Left ventricle myocardium superior (tissue), 1 donor: ENCODE measurements at regions not wholly inside any gene's neighbourhood (a gene's known extent, or its start where the extent isn't known, plus 50 kb on each side); places are given as distances from the start of the nearest gene placed in this dataset.

Source experiments
- ATAC-seq: fragments of 200-7000 bp; cut with Tn5 transposase; one replicate; pipeline ENCODE4 v1.9.1; 2020; ENCODE audit warnings: mild to moderate bottlenecking, moderate library complexity
- DNase-seq: peaks from one replicate; pipeline ENCODE4 v3.0.0-alpha.2; 2020
- intact Hi-C: fragments of 100-400 bp; cut with micrococcal nuclease; formaldehyde crosslinking; loops from one replicate; pipeline ENCODE4 v1.11.0; 2022
- donor health status: DM: no; HTN: yes; CAD: no; lungs with severe emphysema.

DNA sequence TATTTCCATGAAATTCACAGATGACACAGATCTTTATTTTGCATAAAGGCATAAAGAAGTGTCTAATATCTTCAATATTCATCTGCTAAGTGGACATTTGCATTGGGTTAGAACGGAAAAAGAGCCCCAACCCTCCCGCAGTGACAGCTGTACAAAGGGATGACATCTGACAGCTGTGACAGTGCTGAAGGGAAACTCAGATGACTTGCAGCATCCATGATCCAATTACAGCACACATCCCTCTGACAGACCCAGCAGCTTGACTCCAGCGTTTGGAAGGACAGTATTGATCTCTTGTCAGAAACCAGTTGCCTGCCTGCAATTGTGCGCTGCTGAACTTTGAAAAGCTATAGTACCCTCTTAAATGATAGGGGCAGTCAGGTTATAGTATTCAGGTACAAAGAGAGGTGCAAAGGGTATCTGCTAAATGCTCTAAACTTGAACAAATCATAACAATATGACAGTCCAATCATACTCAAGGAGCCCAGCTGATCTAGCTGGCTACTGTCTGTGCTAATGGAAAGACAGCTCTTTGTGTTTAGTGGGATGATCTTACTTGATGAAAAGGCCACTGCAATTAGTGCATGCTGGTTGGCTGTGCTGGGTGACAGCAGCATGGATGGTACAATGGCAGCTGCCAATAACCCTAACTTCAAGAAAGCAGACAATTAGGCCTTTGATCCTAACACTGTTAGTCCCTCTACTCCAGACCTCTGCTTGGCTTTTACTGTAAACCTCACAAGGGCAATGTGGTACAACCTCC, 599.2 kb downstream of the NR4A2 start:
- no peak for DNase-seq
- intact Hi-C loops: no loop called here
- no peak for ATAC-seq

DNA sequence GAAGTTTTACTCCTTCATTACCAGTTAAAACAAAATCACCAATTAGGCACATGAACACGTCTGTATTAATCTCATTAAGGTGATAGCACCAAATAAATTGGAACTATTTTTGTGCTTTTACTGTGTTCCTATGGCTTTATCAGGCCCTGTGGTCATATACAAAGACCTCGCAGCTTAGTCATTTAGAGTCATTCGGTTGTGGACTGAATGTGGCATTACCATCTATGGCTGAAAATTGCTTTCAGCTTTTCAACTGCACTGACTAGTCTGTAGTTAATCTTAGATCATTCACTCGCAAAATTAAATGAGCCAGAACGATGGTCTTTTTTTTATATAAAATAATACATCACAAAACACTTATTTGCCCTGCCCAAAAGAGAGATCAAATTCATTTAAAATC, 601.7 kb downstream of the NR4A2 start:
- DNase-seq (no peak), ATAC-seq (no peak)
- intact Hi-C loops: no loop called here

DNA sequence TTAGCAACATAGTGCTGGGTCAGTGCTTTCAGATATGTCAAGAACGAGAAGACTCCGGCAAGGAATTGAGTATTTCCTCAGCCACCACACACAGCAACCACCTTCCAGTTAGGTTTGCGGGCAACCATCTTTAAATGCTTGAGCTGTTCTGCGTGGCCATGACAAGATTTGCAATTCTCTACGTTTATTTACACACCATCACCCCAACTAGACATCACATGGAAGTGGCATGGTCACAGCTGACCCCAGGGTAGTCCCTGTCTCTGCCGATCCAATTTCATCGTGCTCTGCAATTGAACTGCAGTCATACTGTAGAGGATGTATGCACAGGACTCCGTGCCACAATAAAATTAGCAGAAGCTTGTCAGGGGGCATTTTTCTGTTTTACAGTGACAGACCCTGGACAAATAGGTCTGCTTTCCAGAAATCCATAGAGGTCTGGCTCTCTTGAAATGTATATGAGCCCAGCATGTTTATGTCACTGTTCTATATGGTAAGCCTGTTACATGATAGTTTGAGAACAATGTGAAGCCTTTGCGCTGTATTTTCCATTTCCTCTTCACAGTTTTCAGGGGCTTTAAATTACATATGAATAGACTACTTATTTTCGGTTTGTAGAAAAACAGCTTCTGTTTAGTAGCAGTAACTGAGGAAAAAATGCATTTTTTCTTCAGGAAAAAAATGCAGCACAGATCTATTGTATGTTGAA, 605.2 kb downstream of the NR4A2 start:
- no peak for DNase-seq
- no peak for ATAC-seq
- intact Hi-C loops: no loop called here

DNA sequence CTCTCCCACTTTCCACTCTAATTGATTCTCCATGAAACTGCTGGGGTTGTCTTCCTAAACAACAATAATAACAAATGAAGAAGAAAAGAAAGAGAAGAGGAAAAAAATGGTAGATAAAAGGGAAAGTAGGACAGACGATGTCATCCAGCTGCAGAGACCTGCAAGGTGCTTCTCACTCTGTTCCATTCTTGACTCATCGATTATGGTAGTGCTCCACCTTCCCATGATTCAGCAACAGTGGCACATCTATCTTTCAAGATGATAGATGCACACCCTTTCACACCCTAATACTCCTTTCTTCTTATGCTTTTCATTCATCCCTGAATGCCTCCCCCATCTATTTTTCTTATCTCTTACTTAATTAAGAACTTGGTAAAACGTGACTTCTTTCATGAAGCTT, 610.2 kb downstream of the NR4A2 start:
- no peak for DNase-seq
- ATAC-seq: no peak
- intact Hi-C loops: no loop called here

DNA sequence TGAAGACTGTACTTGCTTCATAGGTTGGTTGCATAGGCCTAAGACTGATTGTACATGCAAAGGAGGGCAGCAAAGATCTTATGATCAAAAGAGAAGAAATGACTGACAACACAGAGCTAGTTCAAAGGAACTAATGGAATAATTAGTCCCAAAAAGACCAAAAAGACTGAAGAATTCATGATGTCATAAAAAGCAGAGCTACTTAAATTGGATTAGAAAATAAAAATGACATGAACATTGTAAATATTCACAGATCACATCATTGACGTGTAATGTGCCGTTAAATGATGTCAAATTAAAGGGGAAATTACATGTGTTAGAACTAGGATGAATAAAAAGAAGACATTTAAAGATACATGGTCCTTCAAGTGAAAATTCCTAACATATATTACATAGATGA, 616.8 kb downstream of the NR4A2 start:
- no peak for DNase-seq
- intact Hi-C loops: no loop called here
- ATAC-seq: no peak

DNA sequence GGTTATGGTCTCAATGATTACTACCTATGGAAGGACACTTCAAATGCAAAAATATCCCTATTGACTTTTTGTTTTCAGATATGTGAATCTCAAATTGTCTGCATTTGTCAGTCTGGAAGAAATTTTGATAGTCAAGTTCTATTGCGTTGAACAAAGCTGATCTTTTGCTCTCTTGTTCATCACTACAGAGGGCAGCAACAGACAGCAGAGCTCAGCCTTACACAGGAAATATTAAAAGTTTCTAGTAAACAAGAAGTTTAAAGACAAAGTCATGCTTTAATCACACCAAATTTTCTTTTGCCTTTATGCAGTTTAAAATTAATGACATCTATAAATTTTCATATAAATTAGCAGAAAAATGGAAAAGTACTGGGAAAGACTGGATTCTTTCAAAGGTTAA, 617.5 kb downstream of the NR4A2 start:
- DNase-seq (no peak), ATAC-seq (no peak)
- intact Hi-C loops: no loop called here

DNA sequence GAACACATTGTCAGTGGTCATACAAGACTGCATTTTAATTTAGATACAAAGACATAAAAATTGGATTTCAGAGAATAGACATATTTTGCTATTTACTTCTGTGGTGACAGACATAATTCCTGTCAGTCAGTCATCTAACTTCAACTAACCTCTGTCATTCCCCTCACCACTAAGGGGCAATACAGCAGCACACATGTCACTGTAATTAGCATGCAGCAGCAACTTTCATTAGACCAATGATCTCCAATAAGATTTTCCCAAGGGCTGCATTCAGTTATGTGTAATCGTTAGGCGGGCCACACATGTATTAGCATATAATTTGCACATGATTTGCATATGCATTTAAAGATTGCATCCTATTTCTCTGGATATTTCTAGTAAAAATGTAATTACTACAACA, 624.5 kb downstream of the NR4A2 start:
- no peak for DNase-seq
- ATAC-seq: no peak
- intact Hi-C loops: no loop called here

DNA sequence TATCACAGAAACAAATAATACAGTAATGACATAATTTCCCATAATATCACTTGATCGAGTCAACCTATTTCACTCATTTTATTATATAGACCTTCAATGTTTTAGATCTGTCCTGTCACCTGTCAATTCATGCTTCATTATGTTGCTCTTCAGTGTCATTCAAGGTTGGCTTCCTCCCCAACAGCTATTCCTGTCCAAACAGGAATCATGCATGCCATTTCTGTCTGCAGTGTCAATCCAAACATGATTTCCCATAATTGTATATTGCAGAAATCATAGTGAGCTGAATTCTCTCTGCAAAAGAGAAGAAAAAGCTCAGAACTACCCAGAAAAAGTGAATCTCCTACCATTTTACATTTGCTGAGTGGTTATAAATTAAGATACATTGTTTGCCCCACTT, 628.6 kb downstream of the NR4A2 start:
- ATAC-seq: no peak
- intact Hi-C loops: no loop called here
- DNase-seq: no peak

DNA sequence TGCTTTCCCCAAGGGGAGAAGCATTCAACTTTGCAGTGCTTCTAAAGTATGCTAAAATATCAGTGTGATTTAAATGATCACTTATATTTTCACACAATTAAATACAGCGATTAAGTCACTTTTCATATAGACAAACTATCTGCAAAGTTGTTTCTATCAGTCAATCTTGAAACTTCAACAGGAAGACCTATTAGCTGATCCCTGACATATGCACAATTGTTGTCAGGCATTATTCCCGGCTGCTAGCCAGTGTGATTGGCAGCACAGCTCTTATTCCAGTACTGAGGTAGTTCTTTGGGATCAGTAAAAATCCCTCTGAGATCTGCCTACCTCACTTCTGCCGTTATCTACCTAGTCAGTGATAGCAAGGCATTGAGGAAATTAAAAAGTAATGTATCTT, 629.5 kb downstream of the NR4A2 start:
- DNase-seq (no peak), ATAC-seq (no peak)
- intact Hi-C loops: no loop called here

DNA sequence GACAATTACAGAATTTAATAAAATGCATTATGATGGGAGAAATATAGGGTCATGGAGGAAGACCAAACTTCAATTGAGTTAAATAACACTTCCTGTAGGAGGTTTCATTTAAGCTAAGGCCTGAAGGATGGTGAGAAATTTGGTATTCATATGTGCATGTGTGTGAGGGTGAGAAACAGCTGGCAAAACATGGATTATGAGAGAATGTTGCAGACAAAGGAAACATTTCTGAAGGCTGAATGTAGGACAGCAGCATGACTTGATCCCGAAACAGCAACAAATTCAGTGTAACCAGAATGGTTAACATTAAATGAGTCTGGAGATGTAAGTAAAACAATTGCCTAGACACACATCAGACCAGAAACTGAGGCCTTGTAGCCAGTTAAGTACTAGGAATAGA, 630.8 kb downstream of the NR4A2 start:
- intact Hi-C loops: no loop called here
- ATAC-seq: no peak
- DNase-seq: no peak

DNA sequence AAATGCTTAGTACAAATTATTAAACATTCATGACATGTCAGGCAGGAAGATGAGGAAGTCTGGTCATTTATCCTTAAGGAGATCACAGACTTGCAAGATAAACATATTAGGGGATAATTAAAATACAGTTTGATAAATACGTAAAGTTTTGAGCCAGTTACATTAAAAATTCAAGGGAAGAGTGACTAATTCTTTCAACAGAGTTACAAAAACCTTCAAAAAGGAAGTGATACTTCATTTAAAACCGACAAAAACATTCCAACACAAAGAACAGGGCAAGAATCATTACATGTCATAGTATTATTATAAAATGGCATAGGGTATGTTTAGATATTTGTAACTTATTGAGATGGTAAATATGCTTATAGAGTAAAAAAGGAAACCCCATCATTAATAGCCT, 636.0 kb downstream of the NR4A2 start:
- no peak for ATAC-seq
- intact Hi-C loops: no loop called here
- no peak for DNase-seq

DNA sequence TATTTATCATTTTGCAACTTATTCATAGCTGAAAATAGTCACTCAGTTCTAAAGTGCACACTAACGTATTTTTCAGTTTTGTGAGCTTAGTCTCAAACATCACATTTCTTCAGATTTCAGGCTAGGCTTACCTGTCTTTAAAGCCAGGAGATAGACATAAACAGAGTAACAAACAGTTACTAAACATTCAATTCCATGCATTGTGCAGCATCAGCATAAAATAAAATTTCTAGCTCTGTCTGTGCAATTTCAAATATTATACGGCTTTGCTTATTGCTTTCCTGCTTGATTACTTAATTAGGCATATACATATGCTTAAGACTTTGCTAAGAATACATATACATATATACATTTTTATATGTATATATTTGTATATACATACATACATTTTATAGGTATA, 637.0 kb downstream of the NR4A2 start:
- DNase-seq (no peak), ATAC-seq (no peak)
- intact Hi-C loops: no loop called here

DNA sequence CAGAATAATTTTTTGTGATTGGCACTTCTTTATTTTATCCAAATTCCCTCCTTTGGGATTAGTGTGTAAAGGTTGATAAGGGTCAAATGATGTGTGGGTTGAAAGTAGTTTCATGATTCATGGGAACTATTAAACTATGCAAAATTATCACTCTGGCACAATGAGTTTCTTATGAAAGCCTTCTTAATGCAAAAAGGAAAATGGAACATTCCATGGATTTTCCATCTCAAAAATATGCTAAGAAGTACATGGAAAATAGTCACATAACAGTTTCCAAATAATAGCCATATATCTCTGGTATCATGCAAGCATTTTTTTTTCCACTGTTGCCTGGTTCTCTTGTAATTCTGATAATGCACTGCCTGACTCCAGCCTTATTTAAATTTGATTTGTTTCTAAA, 639.7 kb downstream of the NR4A2 start:
- DNase-seq (no peak), ATAC-seq (no peak)
- intact Hi-C loops: no loop called here

DNA sequence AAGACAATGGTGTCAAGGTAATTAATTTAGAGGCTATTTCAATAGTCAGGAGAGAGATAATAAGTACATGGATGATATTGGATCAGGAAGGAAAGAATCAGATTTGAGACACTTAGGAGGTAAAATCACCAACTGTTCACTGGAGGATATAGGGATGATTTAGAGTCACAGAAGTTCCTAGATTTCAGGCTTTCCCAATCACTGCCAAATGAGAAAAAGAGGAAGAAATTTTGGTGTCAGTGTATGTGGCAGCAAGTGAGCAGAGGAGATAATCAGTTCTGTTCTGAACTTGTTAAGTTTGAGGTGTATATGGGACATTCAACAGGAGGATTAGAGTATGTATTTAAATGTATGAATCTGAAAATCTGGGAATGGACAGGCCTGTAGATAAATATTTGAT, 640.4 kb downstream of the NR4A2 start:
- no peak for DNase-seq
- no peak for ATAC-seq
- intact Hi-C loops: no loop called here

DNA sequence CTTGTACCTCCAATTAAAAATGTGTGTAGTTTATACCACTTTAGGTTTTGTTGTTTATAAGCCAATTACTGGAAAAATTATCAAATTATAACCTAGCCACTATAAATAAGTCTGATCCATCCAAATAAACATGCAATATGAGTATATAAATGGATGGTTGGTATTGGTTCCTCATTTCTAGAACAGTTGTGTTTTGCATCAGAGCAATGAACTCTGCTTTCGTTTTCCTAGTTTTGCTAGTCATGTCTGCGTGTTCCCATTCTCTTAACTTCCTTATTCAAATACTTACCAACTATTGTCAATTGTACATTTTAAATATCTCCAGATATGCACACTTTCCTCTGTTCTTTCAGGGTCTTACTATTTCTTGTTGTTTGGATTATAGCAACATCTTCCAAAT, 641.7 kb downstream of the NR4A2 start:
- no peak for ATAC-seq
- DNase-seq: no peak
- intact Hi-C loops: no loop called here

DNA sequence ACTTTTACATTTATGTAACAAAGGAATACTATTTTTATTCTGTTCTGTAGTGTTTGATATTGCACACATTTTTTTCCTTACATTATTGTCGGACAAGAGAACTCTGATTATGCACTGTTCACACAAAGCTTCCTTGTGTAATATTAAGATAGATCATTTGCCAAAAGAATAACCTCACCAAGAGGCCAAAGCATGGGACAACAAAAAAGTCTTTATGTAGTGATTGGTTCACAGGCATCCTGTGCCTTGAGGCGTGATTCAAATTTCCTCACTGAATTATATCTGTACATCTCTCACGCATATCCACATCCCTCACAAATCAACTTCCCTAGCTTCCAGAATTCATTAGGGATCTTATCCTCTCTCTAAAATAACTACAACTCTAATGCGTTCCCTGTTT, 642.7 kb downstream of the NR4A2 start:
- ATAC-seq: no peak
- intact Hi-C loops: no loop called here
- no peak for DNase-seq

DNA sequence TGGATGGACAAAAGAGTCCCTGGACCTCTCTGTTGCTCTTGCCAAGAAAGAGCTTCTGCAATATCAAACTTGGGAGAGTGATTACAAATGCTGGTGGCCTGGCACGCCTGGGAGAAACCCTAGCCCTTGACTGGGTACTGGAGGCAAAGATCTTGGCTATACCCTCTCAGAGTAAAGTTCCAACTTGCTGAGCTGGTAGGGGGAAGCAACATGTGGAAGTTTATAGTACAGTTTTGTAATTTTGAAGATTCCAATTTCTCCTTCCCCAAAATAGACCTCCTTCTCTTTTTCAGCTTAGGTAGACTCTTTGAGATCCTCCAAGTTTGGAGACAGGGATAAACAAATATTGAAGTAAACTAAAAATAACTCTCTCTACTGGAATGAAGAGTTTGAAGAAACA, 645.3 kb downstream of the NR4A2 start:
- intact Hi-C loops: no loop called here
- peak; percentile 23 for DNase-seq
- ATAC-seq: no peak

DNA sequence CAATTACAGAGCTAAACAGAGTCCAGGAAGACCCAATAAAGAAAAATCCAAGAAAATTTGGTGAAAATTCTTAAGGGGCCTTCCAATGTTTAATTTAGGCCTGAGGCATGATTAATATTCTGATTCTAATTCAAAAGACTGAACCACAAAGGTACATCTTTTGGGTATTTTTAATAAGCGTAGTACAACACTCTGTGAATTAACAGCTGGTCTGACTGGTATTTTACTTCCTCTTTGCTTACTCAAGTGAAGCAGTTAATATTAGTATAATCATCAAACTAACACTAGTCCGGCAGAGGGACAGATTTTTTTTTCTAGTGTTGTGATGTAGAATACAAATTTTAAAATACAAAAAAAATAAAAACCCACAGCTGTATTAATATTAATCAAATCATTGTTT, 652.9 kb downstream of the NR4A2 start:
- intact Hi-C loops: no loop called here
- DNase-seq (no peak), ATAC-seq (no peak)

DNA sequence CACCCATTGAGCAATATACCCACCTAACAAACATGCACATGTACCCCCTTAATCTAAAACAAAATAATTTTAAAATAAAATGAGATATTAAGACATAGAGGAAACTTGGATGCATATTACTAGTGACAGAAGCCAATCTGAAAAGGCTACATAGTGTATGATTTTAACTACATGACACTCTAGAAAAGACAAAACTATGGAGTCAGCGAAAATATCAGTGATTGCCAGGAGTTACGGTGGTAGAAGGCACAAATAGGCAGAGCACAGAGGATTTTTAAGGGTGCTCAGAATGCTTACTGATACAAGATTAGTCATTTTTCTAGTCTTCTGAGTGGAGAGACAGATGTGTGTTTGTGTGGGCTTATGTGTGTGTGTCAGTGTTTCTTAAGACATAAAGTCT, 656.6 kb downstream of the NR4A2 start:
- ATAC-seq: no peak

DNA sequence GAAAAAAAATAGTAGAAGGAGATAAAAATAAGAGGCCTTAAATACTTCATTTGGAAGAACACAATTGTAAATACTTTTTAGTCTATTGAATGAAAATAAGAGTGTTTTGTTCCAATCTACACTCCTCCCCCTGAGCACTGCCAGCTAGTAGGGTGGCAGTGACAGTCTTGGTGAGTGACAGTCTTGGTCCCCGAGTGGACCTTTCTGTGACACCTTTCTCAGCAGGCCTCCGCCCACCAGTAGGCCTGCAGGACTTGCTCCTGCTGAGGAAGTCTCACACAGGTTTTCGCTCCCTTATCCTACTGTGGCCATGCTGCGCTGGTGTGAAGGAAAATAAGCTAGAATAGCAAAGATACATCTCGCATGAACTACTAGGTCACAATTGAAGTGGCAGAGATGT, 666.8 kb downstream of the NR4A2 start:
- intact Hi-C loops: no loop called here
- no peak for DNase-seq
- no peak for ATAC-seq

More for the DNA sequence above, 656.6 kb downstream of the NR4A2 start:
- intact Hi-C loops: no loop called here
- no peak for DNase-seq

DNA sequence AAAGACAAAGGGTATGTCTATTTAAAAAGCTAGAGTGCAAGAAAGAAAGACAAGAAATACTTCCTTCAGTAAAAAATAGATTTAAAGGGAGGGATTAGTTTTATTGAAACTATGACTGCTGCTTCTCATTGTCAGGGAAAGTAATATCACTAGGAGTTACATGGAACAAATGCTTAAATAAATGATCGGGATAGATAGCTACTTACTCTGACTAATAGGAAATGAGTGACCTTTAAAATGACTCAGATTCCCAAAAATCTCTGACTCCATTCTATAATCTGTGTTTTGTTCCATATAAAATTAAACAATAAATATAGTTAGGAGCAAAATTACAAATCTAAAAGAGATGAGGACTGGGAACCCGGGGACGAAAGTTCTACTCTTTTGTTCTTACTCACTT, 669.3 kb downstream of the NR4A2 start:
- ATAC-seq (no peak), DNase-seq (no peak)
- intact Hi-C loops: no loop called here
